Neural cell (in vitro differentiated cells): ENCODE measurements at regions not wholly inside any gene's neighbourhood (a gene's known extent, or its start where the extent isn't known, plus 50 kb on each side); places are given as distances from the start of the nearest gene placed in this dataset.

Experiments
- CTCF ChIP-seq: fragments of 450-650 bp; IDR thresholded peaks from 2 replicates; pipeline ENCODE4 v1.5.1; 2014; ENCODE audit warnings: antibody characterized with exemption, mild to moderate bottlenecking, moderate library complexity; ENCODE audit not compliant: poor library complexity, severe bottlenecking
- EP300 ChIP-seq: fragments of 450-650 bp; conservative IDR thresholded peaks from 2 replicates; pipeline ENCODE4 v1.6.1; 2014; ENCODE audit warnings: antibody characterized with exemption, mild to moderate bottlenecking, moderate library complexity; ENCODE audit not compliant: poor library complexity, severe bottlenecking
- EZH2 ChIP-seq: fragments of 200-600, 300-800 bp; shearing (Covaris generic), sonication (generic); IDR thresholded peaks from 2 replicates; pipeline ENCODE4 v1.6.1; 2014; ENCODE audit warnings: antibody characterized with exemption, low read length, borderline replicate concordance, mild to moderate bottlenecking; ENCODE audit not compliant: insufficient read depth, poor library complexity, severe bottlenecking
- POLR2AphosphoS5 ChIP-seq: IDR thresholded peaks from 2 replicates; pipeline ENCODE4 v1.6.1; 2012
- RAD21 ChIP-seq: fragments of 450-650 bp; conservative IDR thresholded peaks from 2 replicates; pipeline ENCODE4 v1.6.1; 2014; ENCODE audit warnings: antibody characterized with exemption, mild to moderate bottlenecking, moderate library complexity
- SMC3 ChIP-seq: fragments of 450-650 bp; conservative IDR thresholded peaks from 2 replicates; pipeline ENCODE4 v1.6.1; 2014; ENCODE audit warnings: antibody characterized with exemption, mild to moderate bottlenecking, moderate library complexity; ENCODE audit not compliant: poor library complexity

GRCh38 chr9:134972140-134972539, 54.4 kb upstream of the FCN1 start:
- TF ChIP-seq RAD21 (no peak), CTCF (no peak), EZH2 (no peak), EP300 (no peak), POLR2AphosphoS5 (no peak), SMC3 (no peak)
